HCT116 (cell line): ENCODE measurements at regions not wholly inside any gene's neighbourhood (a gene's known extent, or its start where the extent isn't known, plus 50 kb on each side); places are given as distances from the start of the nearest gene placed in this dataset.

Source experiments
- ATAC-seq: fragments of 200-7000 bp; cut with Tn5 transposase; 2 replicates; pipeline ENCODE4 v1.9.1; 2020; ENCODE audit warnings: mild to moderate bottlenecking, moderate library complexity
- BruUV-seq: library from RNA; stranded (reverse); fragments of 400-500 nt; replicated peaks from 2 replicates; lab custom pipeline; 2021; lab: Mats Ljungman, UMichigan
- CTCF ChIA-PET: fragments of 300-600 bp; sonication (Branson Sonifier 250); formaldehyde crosslinking; loops from one replicate; lab custom pipeline; 2021; ENCODE audit warnings: antibody characterized with exemption; lab: Charles Lee
- POLR2A ChIA-PET: fragments of 300-600, 350-600 bp; sonication (Branson Sonifier 250); formaldehyde crosslinking; loops from one replicate; lab custom pipeline; 2021; ENCODE audit warnings: antibody characterized with exemption; lab: Charles Lee
- RAD21 ChIA-PET, 2 experiments: fragments of 300-600 bp; sonication (Branson Sonifier 250); formaldehyde crosslinking; loops; one replicate each; lab custom pipeline; 2023; ENCODE audit warnings: low total read pairs in 2 of 2; ENCODE audit not compliant: uncharacterized antibody in 2 of 2, unreplicated experiment in 2 of 2, low non-redundant PET in 1 of 2; lab: Charles Lee
- DNase-seq: peaks from one replicate; pipeline ENCODE4 v3.0.0-alpha.2; 2010; ENCODE audit warnings: low read depth, low spot score
- H2AFZ ChIP-seq: fragments of 200-600 bp; shearing (Covaris generic), sonication (generic); 2 replicates; pipeline ENCODE4 v1.6.1; 2017; ENCODE audit warnings: low read depth, mixed run types, mixed read lengths, antibody characterized with exemption, low read length; ENCODE audit not compliant: poor library complexity, severe bottlenecking
- H3K27ac ChIP-seq: 2 replicates; pipeline ENCODE4 v1.5.1; 2012; ENCODE audit warnings: low read depth, low read length
- H3K27me3 ChIP-seq: fragments of 200-600 bp; sonication (generic); 2 replicates; pipeline ENCODE4 v1.6.1; 2016; ENCODE audit warnings: mixed run types, low read length, mixed read lengths; ENCODE audit not compliant: insufficient read depth
- H3K36me3 ChIP-seq, 2 experiments: fragments of 200-500 bp in 1 of 2; fragments of 200-600 bp in 1 of 2; sonication (Bioruptor generic) in 1 of 2; sonication (generic) in 1 of 2; 2 replicates each; pipeline versions ENCODE4 v1.5.1 to v1.6.1; 2014 to 2016; ENCODE audit warnings: low read length in 2 of 2, inconsistent platforms in 1 of 2, mixed read lengths in 1 of 2, mixed run types in 1 of 2; ENCODE audit not compliant: insufficient read depth in 2 of 2, control insufficient read depth in 1 of 2
- H3K4me1 ChIP-seq, 2 experiments: fragments of 200-600 bp in 1 of 2; sonication (generic) in 1 of 2; 2 replicates each; pipeline versions ENCODE4 v1.5.1 to v1.6.1; 2012 to 2017; ENCODE audit warnings: low read length in 2 of 2, inconsistent platforms in 1 of 2, mild to moderate bottlenecking in 1 of 2, mixed read lengths in 1 of 2, mixed run types in 1 of 2, moderate library complexity in 1 of 2; ENCODE audit not compliant: insufficient read depth in 2 of 2, control insufficient read depth in 1 of 2
- H3K4me2 ChIP-seq: fragments of 200-600 bp; sonication (generic); 2 replicates; pipeline ENCODE4 v1.6.1; 2017; ENCODE audit warnings: mixed run types, low read length, mixed read lengths
- H3K4me3 ChIP-seq, 2 experiments: fragments of 200-600 bp in 1 of 2; sonication (generic) in 1 of 2; replicated peaks in 1 of 2; 2 replicates each; pipeline ENCODE4 v1.5.1; 2011 to 2016; ENCODE audit warnings: low read length in 2 of 2, control low read depth in 1 of 2, low read depth in 1 of 2, mild to moderate bottlenecking in 1 of 2, mixed read lengths in 1 of 2, mixed run types in 1 of 2
- H3K79me2 ChIP-seq: fragments of 200-600 bp; sonication (generic); 2 replicates; pipeline ENCODE4 v1.6.1; 2017; ENCODE audit warnings: mild to moderate bottlenecking, mixed run types, low read length, moderate library complexity, mixed read lengths; ENCODE audit not compliant: insufficient read depth
- H3K9ac ChIP-seq: fragments of 200-600 bp; sonication (generic); 2 replicates; pipeline ENCODE4 v1.6.1; 2016; ENCODE audit warnings: low read length, mixed read lengths
- H3K9me2 ChIP-seq: fragments of 200-600 bp; sonication (generic), shearing (Covaris generic); 2 replicates; pipeline ENCODE4 v1.6.1; 2017; ENCODE audit warnings: mixed run types, mild to moderate bottlenecking, moderate library complexity; ENCODE audit not compliant: insufficient read depth
- H3K9me3 ChIP-seq, 2 experiments: fragments of 200-500 bp in 1 of 2; fragments of 200-600 bp in 1 of 2; sonication (Bioruptor generic) in 1 of 2; sonication (generic) in 1 of 2; 2 replicates each; pipeline ENCODE4 v1.6.1; 2014 to 2017; ENCODE audit warnings: low read length in 2 of 2, mixed read lengths in 2 of 2, inconsistent platforms in 1 of 2, low read depth in 1 of 2, mild to moderate bottlenecking in 1 of 2, mixed run types in 1 of 2, moderate library complexity in 1 of 2; ENCODE audit not compliant: control insufficient read depth in 1 of 2, insufficient read depth in 1 of 2
- H4K20me1 ChIP-seq: fragments of 200-600 bp; sonication (generic), shearing (Covaris generic); 2 replicates; pipeline ENCODE4 v1.6.1; 2017; ENCODE audit warnings: mixed run types, mild to moderate bottlenecking, moderate library complexity; ENCODE audit not compliant: insufficient read depth
- SP1 ChIP-seq: IDR thresholded peaks from 2 replicates; pipeline ENCODE4 v1.6.1; 2012; ENCODE audit warnings: low read depth
- TCF7L2 ChIP-seq: IDR thresholded peaks from 2 replicates; pipeline ENCODE4 v1.7.0; 2011; ENCODE audit warnings: borderline replicate concordance, inconsistent platforms; ENCODE audit not compliant: insufficient read depth, insufficient read length; ENCODE audit errors: extremely low read depth
- intact Hi-C: fragments of 100-400 bp; cut with micrococcal nuclease; formaldehyde crosslinking; loops from 2 replicates; pipeline ENCODE4 v1.10.0; 2022
- TF ChIP-seq, protein P1 (sequence below): IDR thresholded peaks from 2 replicates; pipeline ENCODE4 v1.6.1; 2012; ENCODE audit warnings: low read depth
- TF ChIP-seq, protein P2 (sequence below): IDR thresholded peaks from 2 replicates; pipeline ENCODE4 v1.6.1; 2012

DNA sequence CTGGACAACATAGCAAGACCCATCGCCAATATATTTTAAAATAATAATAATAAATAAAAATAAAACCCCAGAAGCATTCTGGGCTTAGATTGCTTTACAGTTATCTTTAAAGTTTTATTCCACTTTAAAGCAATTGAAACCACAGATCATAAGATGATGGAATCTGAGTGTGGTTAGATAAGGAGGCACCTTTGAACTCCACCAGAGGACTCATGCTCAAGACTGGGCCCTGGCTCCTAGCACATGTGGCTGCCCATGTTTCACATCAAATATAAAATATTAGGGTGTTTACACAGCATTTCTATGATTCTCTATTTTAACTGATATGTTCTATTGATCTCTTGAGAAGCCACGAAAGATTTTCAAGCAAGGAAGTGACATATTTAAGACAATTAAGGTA is 52.6 kb upstream of the BBS12 start:
- DNase-seq: no peak
- POLR2A ChIA-PET: no interaction called here
- CTCF ChIA-PET: no interaction called here

More for the DNA sequence above, 52.6 kb upstream of the BBS12 start:
- H3K9ac ChIP-seq: no peak overlapping the region
- no peaks in the 10 kb centered on the region for H3K79me2 ChIP-seq
- H3K36me3 ChIP-seq: no peaks in the 10 kb centered on the region
- no TSS peak for BruUV-seq
- H3K4me3 ChIP-seq: no peak overlapping the region
- no peak overlapping the region for H3K27ac ChIP-seq
- RAD21 ChIA-PET: no interaction called here
- H3K4me1 ChIP-seq: no peaks in the 10 kb centered on the region
- H2AFZ ChIP-seq: no peak overlapping the region
- H3K4me2 ChIP-seq: no peak overlapping the region
- no peak for TF ChIP-seq SP1
- TF ChIP-seq TCF7L2: no peak
- TF ChIP-seq, protein P1, sequence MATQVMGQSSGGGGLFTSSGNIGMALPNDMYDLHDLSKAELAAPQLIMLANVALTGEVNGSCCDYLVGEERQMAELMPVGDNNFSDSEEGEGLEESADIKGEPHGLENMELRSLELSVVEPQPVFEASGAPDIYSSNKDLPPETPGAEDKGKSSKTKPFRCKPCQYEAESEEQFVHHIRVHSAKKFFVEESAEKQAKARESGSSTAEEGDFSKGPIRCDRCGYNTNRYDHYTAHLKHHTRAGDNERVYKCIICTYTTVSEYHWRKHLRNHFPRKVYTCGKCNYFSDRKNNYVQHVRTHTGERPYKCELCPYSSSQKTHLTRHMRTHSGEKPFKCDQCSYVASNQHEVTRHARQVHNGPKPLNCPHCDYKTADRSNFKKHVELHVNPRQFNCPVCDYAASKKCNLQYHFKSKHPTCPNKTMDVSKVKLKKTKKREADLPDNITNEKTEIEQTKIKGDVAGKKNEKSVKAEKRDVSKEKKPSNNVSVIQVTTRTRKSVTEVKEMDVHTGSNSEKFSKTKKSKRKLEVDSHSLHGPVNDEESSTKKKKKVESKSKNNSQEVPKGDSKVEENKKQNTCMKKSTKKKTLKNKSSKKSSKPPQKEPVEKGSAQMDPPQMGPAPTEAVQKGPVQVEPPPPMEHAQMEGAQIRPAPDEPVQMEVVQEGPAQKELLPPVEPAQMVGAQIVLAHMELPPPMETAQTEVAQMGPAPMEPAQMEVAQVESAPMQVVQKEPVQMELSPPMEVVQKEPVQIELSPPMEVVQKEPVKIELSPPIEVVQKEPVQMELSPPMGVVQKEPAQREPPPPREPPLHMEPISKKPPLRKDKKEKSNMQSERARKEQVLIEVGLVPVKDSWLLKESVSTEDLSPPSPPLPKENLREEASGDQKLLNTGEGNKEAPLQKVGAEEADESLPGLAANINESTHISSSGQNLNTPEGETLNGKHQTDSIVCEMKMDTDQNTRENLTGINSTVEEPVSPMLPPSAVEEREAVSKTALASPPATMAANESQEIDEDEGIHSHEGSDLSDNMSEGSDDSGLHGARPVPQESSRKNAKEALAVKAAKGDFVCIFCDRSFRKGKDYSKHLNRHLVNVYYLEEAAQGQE: no peak
- TF ChIP-seq, protein P2, sequence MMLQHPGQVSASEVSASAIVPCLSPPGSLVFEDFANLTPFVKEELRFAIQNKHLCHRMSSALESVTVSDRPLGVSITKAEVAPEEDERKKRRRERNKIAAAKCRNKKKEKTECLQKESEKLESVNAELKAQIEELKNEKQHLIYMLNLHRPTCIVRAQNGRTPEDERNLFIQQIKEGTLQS: no peak
- ATAC-seq: no peak
- H3K9me3 ChIP-seq: no peaks in the 10 kb centered on the region
- no peaks in the 10 kb centered on the region; the same call in 1 of the 2 replicates for H3K27me3 ChIP-seq
- intact Hi-C loops: no loop called here
- no peaks in the 10 kb centered on the region for H4K20me1 ChIP-seq
- H3K9me2 ChIP-seq: no peaks in the 10 kb centered on the region
